GM12878 (cell line): ENCODE measurements at regions not wholly inside any gene's neighbourhood (a gene's known extent, or its start where the extent isn't known, plus 50 kb on each side); places are given as distances from the start of the nearest gene placed in this dataset.

ENCODE experiments used
- CHD4 ChIP-seq: fragments of 200-600 bp; sonication (generic); IDR thresholded peaks from 2 replicates; pipeline ENCODE4 v1.6.1; 2016; ENCODE audit warnings: mild to moderate bottlenecking
- KAT2A ChIP-seq: conservative IDR thresholded peaks from 2 replicates; pipeline ENCODE4 v1.6.1; 2011; ENCODE audit warnings: low read depth, low read length; ENCODE audit not compliant: control insufficient read depth
- NFYB ChIP-seq: IDR thresholded peaks from 2 replicates; pipeline ENCODE4 v1.6.1; 2011; ENCODE audit warnings: low read depth, mild to moderate bottlenecking, low read length, improper control_type of control experiment, moderate library complexity; ENCODE audit not compliant: insufficient read depth
- SIN3A ChIP-seq: IDR thresholded peaks from 2 replicates; pipeline ENCODE4 v1.6.1; 2012; ENCODE audit warnings: low read depth, low read length, improper control_type of control experiment
- TF ChIP-seq, protein P1 (sequence below): fragments of 450-650 bp; conservative IDR thresholded peaks from 2 replicates; pipeline ENCODE4 v1.6.1; 2017; ENCODE audit warnings: mild to moderate bottlenecking, moderate library complexity
- TF ChIP-seq, protein P2 (sequence below): fragments of 150-350 bp; IDR thresholded peaks from 2 replicates; pipeline ENCODE4 v1.6.1; 2014; ENCODE audit warnings: mild to moderate bottlenecking, low read depth, low read length
- TF ChIP-seq, protein P3 (sequence below): fragments of 450-650 bp; formaldehyde crosslinking; IDR thresholded peaks from 2 replicates; pipeline ENCODE4 v1.4.0; 2020; ENCODE audit warnings: mild to moderate bottlenecking, moderate library complexity

DNA sequence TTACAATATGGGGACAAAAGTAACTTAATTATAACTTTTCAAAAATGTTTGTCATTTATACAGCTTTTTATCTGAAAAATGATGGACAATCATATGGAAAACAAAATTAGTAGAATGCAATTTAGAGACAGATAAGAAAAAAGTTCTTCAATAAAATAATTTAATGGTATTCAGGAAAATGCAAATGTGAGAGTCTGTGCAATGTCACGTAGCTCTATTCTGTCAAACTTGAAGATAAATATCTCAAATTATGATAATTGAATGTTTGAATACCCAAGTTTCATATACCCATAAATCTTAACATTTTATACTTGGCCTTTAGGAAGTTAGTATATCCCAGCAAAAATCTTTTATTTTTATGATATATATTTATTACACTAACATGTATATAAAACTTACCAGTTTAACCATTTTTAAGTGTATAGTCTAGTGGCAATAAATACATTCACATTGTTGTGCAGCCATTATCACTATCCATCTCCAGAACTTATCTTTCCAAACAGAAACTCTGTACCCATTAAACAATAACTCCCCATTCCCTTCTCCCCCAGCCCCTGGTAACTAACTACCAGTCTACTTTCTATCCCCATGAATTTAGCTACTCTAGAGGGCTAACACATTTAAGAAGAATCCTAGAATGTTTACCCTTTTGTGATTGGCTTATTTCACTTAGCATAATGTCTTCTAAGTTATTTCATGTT lies 311.5 kb downstream of the SOCS6 start (continued):
- TF ChIP-seq, protein P1, sequence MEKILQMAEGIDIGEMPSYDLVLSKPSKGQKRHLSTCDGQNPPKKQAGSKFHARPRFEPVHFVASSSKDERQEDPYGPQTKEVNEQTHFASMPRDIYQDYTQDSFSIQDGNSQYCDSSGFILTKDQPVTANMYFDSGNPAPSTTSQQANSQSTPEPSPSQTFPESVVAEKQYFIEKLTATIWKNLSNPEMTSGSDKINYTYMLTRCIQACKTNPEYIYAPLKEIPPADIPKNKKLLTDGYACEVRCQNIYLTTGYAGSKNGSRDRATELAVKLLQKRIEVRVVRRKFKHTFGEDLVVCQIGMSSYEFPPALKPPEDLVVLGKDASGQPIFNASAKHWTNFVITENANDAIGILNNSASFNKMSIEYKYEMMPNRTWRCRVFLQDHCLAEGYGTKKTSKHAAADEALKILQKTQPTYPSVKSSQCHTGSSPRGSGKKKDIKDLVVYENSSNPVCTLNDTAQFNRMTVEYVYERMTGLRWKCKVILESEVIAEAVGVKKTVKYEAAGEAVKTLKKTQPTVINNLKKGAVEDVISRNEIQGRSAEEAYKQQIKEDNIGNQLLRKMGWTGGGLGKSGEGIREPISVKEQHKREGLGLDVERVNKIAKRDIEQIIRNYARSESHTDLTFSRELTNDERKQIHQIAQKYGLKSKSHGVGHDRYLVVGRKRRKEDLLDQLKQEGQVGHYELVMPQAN, result no peak
- TF ChIP-seq, protein P2, sequence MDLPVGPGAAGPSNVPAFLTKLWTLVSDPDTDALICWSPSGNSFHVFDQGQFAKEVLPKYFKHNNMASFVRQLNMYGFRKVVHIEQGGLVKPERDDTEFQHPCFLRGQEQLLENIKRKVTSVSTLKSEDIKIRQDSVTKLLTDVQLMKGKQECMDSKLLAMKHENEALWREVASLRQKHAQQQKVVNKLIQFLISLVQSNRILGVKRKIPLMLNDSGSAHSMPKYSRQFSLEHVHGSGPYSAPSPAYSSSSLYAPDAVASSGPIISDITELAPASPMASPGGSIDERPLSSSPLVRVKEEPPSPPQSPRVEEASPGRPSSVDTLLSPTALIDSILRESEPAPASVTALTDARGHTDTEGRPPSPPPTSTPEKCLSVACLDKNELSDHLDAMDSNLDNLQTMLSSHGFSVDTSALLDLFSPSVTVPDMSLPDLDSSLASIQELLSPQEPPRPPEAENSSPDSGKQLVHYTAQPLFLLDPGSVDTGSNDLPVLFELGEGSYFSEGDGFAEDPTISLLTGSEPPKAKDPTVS, result no peak
- no peak for TF ChIP-seq KAT2A
- TF ChIP-seq CHD4, result no peak
- TF ChIP-seq, protein P3, sequence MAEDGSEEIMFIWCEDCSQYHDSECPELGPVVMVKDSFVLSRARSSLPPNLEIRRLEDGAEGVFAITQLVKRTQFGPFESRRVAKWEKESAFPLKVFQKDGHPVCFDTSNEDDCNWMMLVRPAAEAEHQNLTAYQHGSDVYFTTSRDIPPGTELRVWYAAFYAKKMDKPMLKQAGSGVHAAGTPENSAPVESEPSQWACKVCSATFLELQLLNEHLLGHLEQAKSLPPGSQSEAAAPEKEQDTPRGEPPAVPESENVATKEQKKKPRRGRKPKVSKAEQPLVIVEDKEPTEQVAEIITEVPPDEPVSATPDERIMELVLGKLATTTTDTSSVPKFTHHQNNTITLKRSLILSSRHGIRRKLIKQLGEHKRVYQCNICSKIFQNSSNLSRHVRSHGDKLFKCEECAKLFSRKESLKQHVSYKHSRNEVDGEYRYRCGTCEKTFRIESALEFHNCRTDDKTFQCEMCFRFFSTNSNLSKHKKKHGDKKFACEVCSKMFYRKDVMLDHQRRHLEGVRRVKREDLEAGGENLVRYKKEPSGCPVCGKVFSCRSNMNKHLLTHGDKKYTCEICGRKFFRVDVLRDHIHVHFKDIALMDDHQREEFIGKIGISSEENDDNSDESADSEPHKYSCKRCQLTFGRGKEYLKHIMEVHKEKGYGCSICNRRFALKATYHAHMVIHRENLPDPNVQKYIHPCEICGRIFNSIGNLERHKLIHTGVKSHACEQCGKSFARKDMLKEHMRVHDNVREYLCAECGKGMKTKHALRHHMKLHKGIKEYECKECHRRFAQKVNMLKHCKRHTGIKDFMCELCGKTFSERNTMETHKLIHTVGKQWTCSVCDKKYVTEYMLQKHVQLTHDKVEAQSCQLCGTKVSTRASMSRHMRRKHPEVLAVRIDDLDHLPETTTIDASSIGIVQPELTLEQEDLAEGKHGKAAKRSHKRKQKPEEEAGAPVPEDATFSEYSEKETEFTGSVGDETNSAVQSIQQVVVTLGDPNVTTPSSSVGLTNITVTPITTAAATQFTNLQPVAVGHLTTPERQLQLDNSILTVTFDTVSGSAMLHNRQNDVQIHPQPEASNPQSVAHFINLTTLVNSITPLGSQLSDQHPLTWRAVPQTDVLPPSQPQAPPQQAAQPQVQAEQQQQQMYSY (CRISPR knock-in tag), result no peak
- no peak for TF ChIP-seq NFYB
- TF ChIP-seq SIN3A, result no peak
- TF ChIP-seq, all 136 proteins: peak for 0
